GM23338 (cell line): ENCODE measurements at regions not wholly inside any gene's neighbourhood (a gene's known extent, or its start where the extent isn't known, plus 50 kb on each side); places are given as distances from the start of the nearest gene placed in this dataset.

Experiments used
- ATAC-seq: fragments of 200-7000 bp; cut with Tn5 transposase; 3 replicates; pipeline ENCODE4 v1.9.1; 2020
- DNase-seq: peaks from one replicate; pipeline ENCODE4 v3.0.0-alpha.2; 2015; ENCODE audit warnings: low spot score
- H2AFZ ChIP-seq: fragments of 200-600 bp; sonication (generic); 2 replicates; pipeline ENCODE4 v1.8.0; 2016; ENCODE audit warnings: antibody characterized with exemption, mild to moderate bottlenecking, moderate library complexity
- H3F3A ChIP-seq: fragments of 200-600 bp; sonication (generic); replicated peaks from 2 replicates; pipeline ENCODE4 v1.8.0; 2017; ENCODE audit warnings: antibody characterized with exemption, mixed run types, low read depth
- H3K27ac ChIP-seq: fragments of 200-600 bp; sonication (generic); 2 replicates; pipeline ENCODE4 v1.6.1; 2016; ENCODE audit warnings: low read depth
- H3K27me3 ChIP-seq: fragments of 200-600 bp; sonication (generic); 2 replicates; pipeline ENCODE4 v1.8.0; 2016; ENCODE audit warnings: mild to moderate bottlenecking, mixed run types, moderate library complexity; ENCODE audit not compliant: insufficient read depth
- H3K36me3 ChIP-seq: fragments of 200-600 bp; sonication (generic); 2 replicates; pipeline ENCODE4 v1.8.0; 2016; ENCODE audit warnings: mild to moderate bottlenecking; ENCODE audit not compliant: insufficient read depth
- H3K4me1 ChIP-seq: fragments of 200-600 bp; sonication (generic); 2 replicates; pipeline ENCODE4 v1.8.0; 2016; ENCODE audit warnings: mild to moderate bottlenecking, moderate library complexity; ENCODE audit not compliant: insufficient read depth
- H3K4me2 ChIP-seq: fragments of 200-600 bp; sonication (generic); 2 replicates; pipeline ENCODE4 v1.7.1; 2017; ENCODE audit warnings: mixed run types
- H3K4me3 ChIP-seq: fragments of 200-600 bp; sonication (generic); 2 replicates; pipeline ENCODE4 v1.6.1; 2016; ENCODE audit warnings: mixed run types
- H3K79me2 ChIP-seq: fragments of 200-600 bp; sonication (generic); replicated peaks from 2 replicates; pipeline ENCODE4 v1.8.0; 2017; ENCODE audit warnings: mild to moderate bottlenecking; ENCODE audit not compliant: insufficient read depth
- H3K9me2 ChIP-seq: fragments of 200-600 bp; sonication (generic); 2 replicates; pipeline ENCODE4 v1.8.0; 2017; ENCODE audit not compliant: insufficient read depth
- H4K20me1 ChIP-seq: fragments of 200-600 bp; sonication (generic); replicated peaks from 2 replicates; pipeline ENCODE4 v1.8.0; 2017; ENCODE audit warnings: mild to moderate bottlenecking; ENCODE audit not compliant: insufficient read depth
- H3K27ac Mint-ChIP-seq: 2 replicates; pipeline ENCODE4 v1.8.0; 2020; ENCODE audit warnings: inconsistent platforms, mild to moderate bottlenecking, moderate library complexity, mixed read lengths
- H3K27me3 Mint-ChIP-seq: 3 replicates; pipeline ENCODE4 v1.8.0; 2022; ENCODE audit warnings: low read depth, mild to moderate bottlenecking, moderate library complexity, mixed read lengths, inconsistent platforms; ENCODE audit not compliant: insufficient read depth, poor library complexity
- H3K36me3 Mint-ChIP-seq: 3 replicates; pipeline ENCODE4 v1.8.0; 2021; ENCODE audit warnings: low read depth, mild to moderate bottlenecking, inconsistent platforms, moderate library complexity, mixed read lengths
- H3K4me1 Mint-ChIP-seq: 3 replicates; pipeline ENCODE4 v1.8.0; 2020; ENCODE audit warnings: mild to moderate bottlenecking, inconsistent platforms, mixed read lengths
- H3K4me3 Mint-ChIP-seq: 3 replicates; pipeline ENCODE4 v1.8.0; 2021; ENCODE audit warnings: moderate library complexity, mild to moderate bottlenecking, inconsistent platforms, mixed read lengths
- H3K9me3 Mint-ChIP-seq: 3 replicates; pipeline ENCODE4 v1.8.0; 2020; ENCODE audit warnings: moderate library complexity, mild to moderate bottlenecking, inconsistent platforms, mixed read lengths
- CREB1 ChIP-seq: fragments of 250-450 bp; sonication (Bioruptor Pico); IDR thresholded peaks from 2 replicates; pipeline ENCODE4 v1.5.0; 2020; ENCODE audit warnings: low read depth, mild to moderate bottlenecking, moderate library complexity
- CTCF ChIP-seq, 2 experiments: fragments of 200-600 bp in 1 of 2; sonication (generic) in 1 of 2; conservative IDR thresholded peaks; 2 replicates each; pipeline versions ENCODE4 v1.5.1 to v1.6.1; 2016 to 2017; ENCODE audit warnings: antibody characterized with exemption in 2 of 2, low read depth in 2 of 2, mild to moderate bottlenecking in 2 of 2, moderate library complexity in 1 of 2
- ETS1 ChIP-seq: IDR thresholded peaks from 2 replicates; pipeline ENCODE4 v1.6.1; 2016; ENCODE audit warnings: antibody characterized with exemption
- EZH2 ChIP-seq: fragments of 200-600 bp; sonication (generic); IDR thresholded peaks from one replicate; pipeline ENCODE4 v1.8.0; 2017; ENCODE audit warnings: antibody characterized with exemption, mild to moderate bottlenecking, low read depth; ENCODE audit not compliant: unreplicated experiment
- EZH2phosphoT487 ChIP-seq: fragments of 200-600 bp; sonication (generic); IDR thresholded peaks from one replicate; pipeline ENCODE4 v1.8.1; 2018; ENCODE audit warnings: antibody characterized with exemption; ENCODE audit not compliant: unreplicated experiment
- JUNB ChIP-seq: IDR thresholded peaks from one replicate; pipeline ENCODE4 v1.6.1; 2016; ENCODE audit warnings: antibody characterized with exemption; ENCODE audit not compliant: unreplicated experiment
- NANOG ChIP-seq: IDR thresholded peaks from 2 replicates; pipeline ENCODE4 v1.6.1; 2016; ENCODE audit warnings: antibody characterized with exemption, borderline replicate concordance
- POLR2AphosphoS5 ChIP-seq: IDR thresholded peaks from 2 replicates; pipeline ENCODE4 v1.6.1; 2016; ENCODE audit warnings: antibody characterized with exemption, low read depth
- REST ChIP-seq: IDR thresholded peaks from one replicate; pipeline ENCODE4 v1.6.1; 2018; ENCODE audit warnings: antibody characterized with exemption; ENCODE audit not compliant: unreplicated experiment
- STAT1 ChIP-seq: IDR thresholded peaks from one replicate; pipeline ENCODE4 v1.6.1; 2016; ENCODE audit warnings: antibody characterized with exemption; ENCODE audit not compliant: unreplicated experiment
- ZNF114 ChIP-seq: fragments of 250-450 bp; sonication (Bioruptor Pico); IDR thresholded peaks from 2 replicates; pipeline ENCODE4 v1.5.0; 2020; ENCODE audit warnings: mild to moderate bottlenecking, moderate library complexity
- ZNF331 ChIP-seq: fragments of 250-450 bp; sonication (Bioruptor Pico); IDR thresholded peaks from 2 replicates; pipeline ENCODE4 v1.5.0; 2020; ENCODE audit warnings: low read depth, mild to moderate bottlenecking, moderate library complexity
- TF ChIP-seq, protein P1 (sequence below): fragments of 250-450 bp; sonication (Bioruptor Pico); IDR thresholded peaks from 2 replicates; pipeline ENCODE4 v1.5.0; 2020; ENCODE audit warnings: mild to moderate bottlenecking, moderate library complexity

DNA sequence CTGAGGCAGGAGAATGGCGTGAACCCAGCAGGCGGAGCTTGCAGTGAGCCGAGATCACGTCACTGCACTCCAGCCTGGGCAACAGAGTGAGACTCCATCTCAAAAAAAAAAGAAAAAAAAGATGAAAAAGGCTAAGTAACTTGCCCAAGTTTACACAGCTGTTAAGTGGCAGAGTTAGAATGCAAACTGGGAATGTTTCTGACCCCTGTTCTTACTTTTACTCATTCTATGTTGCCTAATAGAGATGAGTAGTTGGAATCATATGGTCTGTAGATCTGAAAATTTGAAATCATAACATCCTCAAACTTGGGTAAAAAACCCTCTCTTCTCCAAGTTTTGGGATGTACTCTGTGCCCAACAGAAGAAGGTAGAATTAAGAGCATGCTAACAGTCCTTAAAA is 235.8 kb upstream of the RFC3 start:
- H3K36me3 Mint-ChIP-seq = no peaks in the 10 kb centered on the region
- no peak for ATAC-seq
- H3K4me3 Mint-ChIP-seq = no peak overlapping the region
- H3K9me3 Mint-ChIP-seq = no peaks in the 10 kb centered on the region
- Histone ChIP-seq H3K9me2 (peaks cover 6% of the 10 kb centered on the region; the same call in 1 of the 2 replicates), H3K4me2 (no peak overlapping the region), H3K79me2 (no peaks in the 10 kb centered on the region), H2AFZ (no peak overlapping the region), H4K20me1 (no peaks in the 10 kb centered on the region), H3F3A (no peaks in the 10 kb centered on the region), H3K4me1 (no peaks in the 10 kb centered on the region), H3K27ac (no peak overlapping the region), H3K27me3 (no peaks in the 10 kb centered on the region), H3K4me3 (no peak overlapping the region), H3K36me3 (no peaks in the 10 kb centered on the region)
- no peak for TF ChIP-seq REST
- TF ChIP-seq STAT1 = no peak
- no peak for TF ChIP-seq CREB1
- no peak for TF ChIP-seq EZH2phosphoT487
- no peak for TF ChIP-seq EZH2
- TF ChIP-seq, protein P1, sequence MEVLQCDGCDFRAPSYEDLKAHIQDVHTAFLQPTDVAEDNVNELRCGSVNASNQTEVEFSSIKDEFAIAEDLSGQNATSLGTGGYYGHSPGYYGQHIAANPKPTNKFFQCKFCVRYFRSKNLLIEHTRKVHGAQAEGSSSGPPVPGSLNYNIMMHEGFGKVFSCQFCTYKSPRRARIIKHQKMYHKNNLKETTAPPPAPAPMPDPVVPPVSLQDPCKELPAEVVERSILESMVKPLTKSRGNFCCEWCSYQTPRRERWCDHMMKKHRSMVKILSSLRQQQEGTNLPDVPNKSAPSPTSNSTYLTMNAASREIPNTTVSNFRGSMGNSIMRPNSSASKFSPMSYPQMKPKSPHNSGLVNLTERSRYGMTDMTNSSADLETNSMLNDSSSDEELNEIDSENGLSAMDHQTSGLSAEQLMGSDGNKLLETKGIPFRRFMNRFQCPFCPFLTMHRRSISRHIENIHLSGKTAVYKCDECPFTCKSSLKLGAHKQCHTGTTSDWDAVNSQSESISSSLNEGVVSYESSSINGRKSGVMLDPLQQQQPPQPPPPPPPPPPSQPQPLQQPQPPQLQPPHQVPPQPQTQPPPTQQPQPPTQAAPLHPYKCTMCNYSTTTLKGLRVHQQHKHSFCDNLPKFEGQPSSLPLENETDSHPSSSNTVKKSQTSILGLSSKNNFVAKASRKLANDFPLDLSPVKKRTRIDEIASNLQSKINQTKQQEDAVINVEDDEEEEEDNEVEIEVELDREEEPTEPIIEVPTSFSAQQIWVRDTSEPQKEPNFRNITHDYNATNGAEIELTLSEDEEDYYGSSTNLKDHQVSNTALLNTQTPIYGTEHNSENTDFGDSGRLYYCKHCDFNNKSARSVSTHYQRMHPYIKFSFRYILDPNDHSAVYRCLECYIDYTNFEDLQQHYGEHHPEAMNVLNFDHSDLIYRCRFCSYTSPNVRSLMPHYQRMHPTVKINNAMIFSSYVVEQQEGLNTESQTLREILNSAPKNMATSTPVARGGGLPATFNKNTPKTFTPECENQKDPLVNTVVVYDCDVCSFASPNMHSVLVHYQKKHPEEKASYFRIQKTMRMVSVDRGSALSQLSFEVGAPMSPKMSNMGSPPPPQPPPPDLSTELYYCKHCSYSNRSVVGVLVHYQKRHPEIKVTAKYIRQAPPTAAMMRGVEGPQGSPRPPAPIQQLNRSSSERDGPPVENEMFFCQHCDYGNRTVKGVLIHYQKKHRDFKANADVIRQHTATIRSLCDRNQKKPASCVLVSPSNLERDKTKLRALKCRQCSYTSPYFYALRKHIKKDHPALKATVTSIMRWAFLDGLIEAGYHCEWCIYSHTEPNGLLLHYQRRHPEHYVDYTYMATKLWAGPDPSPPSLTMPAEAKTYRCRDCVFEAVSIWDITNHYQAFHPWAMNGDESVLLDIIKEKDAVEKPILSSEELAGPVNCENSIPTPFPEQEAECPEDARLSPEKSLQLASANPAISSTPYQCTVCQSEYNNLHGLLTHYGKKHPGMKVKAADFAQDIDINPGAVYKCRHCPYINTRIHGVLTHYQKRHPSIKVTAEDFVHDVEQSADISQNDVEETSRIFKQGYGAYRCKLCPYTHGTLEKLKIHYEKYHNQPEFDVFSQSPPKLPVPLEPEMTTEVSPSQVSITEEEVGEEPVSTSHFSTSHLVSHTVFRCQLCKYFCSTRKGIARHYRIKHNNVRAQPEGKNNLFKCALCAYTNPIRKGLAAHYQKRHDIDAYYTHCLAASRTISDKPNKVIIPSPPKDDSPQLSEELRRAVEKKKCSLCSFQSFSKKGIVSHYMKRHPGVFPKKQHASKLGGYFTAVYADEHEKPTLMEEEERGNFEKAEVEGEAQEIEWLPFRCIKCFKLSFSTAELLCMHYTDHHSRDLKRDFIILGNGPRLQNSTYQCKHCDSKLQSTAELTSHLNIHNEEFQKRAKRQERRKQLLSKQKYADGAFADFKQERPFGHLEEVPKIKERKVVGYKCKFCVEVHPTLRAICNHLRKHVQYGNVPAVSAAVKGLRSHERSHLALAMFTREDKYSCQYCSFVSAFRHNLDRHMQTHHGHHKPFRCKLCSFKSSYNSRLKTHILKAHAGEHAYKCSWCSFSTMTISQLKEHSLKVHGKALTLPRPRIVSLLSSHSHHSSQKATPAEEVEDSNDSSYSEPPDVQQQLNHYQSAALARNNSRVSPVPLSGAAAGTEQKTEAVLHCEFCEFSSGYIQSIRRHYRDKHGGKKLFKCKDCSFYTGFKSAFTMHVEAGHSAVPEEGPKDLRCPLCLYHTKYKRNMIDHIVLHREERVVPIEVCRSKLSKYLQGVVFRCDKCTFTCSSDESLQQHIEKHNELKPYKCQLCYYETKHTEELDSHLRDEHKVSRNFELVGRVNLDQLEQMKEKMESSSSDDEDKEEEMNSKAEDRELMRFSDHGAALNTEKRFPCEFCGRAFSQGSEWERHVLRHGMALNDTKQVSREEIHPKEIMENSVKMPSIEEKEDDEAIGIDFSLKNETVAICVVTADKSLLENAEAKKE (CRISPR knock-in tag) = no peak
- TF ChIP-seq NANOG = no peak
- TF ChIP-seq ZNF331 = no peak
- TF ChIP-seq ZNF114 (CRISPR knock-in tag) = no peak
- TF ChIP-seq CTCF (conservative IDR thresholded peaks at IDR 0.05; ENCODE audit: low read depth in 2 of 2) = no peak
- no peak for TF ChIP-seq ETS1
- no peak for TF ChIP-seq JUNB
- TF ChIP-seq POLR2AphosphoS5 = no peak
- H3K27ac Mint-ChIP-seq = no peak overlapping the region
- peaks cover 4% of the 10 kb centered on the region; the same call in 1 of the 3 replicates for H3K4me1 Mint-ChIP-seq
- peaks cover 2% of the 10 kb centered on the region for H3K27me3 Mint-ChIP-seq
- DNase-seq = no peak
